ENCODE measurements at regions not wholly inside any gene's neighbourhood (a gene's known extent, or its start where the extent isn't known, plus 50 kb on each side); places are given as distances from the start of the nearest gene placed in this dataset.

- CTCF ChIA-PET = no interaction called here
- no peak for TF ChIP-seq CTCF (IDR thresholded peaks at IDR 0.05)
Measured at GRCh38 chr14:30251017-30251416, 307.9 kb upstream of the G2E3 start.

GRCh38 chr14:30251557-30252100, 307.3 kb upstream of the G2E3 start:
- CTCF ChIA-PET = no interaction called here
- H3K27me3 Mint-ChIP-seq = no peaks in the 10 kb centered on the region
- no peak for TF ChIP-seq CTCF (IDR thresholded peaks at IDR 0.05)
- no peaks in the 10 kb centered on the region for H3K4me1 Mint-ChIP-seq (ENCODE audit: low read depth)
- H3K4me3 Mint-ChIP-seq = no peak overlapping the region
- no peak for ATAC-seq
- no peaks in the 10 kb centered on the region for H3K36me3 Mint-ChIP-seq (ENCODE audit: low read depth)
- POLR2A ChIA-PET = no interaction called here
- no peak overlapping the region for H3K27ac Mint-ChIP-seq
- peaks cover 4% of the 10 kb centered on the region for H3K9me3 Mint-ChIP-seq
- intact Hi-C loops (cut with micrococcal nuclease) = no loop called here
- no peak for DNase-seq

More at GRCh38 chr14:30251017-30251416, 307.9 kb upstream of the G2E3 start:
- DNase-seq = no peak
- POLR2A ChIA-PET = no interaction called here
- Mint-ChIP-seq H3K4me1 (ENCODE audit: low read depth) (no peaks in the 10 kb centered on the region), H3K4me3 (no peak overlapping the region), H3K9me3 (peaks cover 4% of the 10 kb centered on the region), H3K36me3 (ENCODE audit: low read depth) (no peaks in the 10 kb centered on the region), H3K27ac (no peak overlapping the region), H3K27me3 (no peaks in the 10 kb centered on the region)
- intact Hi-C loops (cut with micrococcal nuclease) = no loop called here
- ATAC-seq = no peak

- no peak overlapping the region for H3K4me3 Mint-ChIP-seq
Measured at GRCh38 chr14:30252151-30252550, 306.8 kb upstream of the G2E3 start.

GRCh38 chr14:30252783-30253674, 305.9 kb upstream of the G2E3 start:
- no peak for ATAC-seq
- CTCF ChIA-PET = interaction anchor here (1.1 kb wide), 1 partner anchor 18 kb away, joined by 5 read pairs; no protein-coding TSS in a partner anchor
- no peak overlapping the region for H3K27ac Mint-ChIP-seq
- peaks cover 4% of the 10 kb centered on the region for H3K9me3 Mint-ChIP-seq
- TF ChIP-seq CTCF (IDR thresholded peaks at IDR 0.05) = no peak
- no peaks in the 10 kb centered on the region for H3K36me3 Mint-ChIP-seq (ENCODE audit: low read depth)
- no peaks in the 10 kb centered on the region for H3K27me3 Mint-ChIP-seq
- intact Hi-C loops (cut with micrococcal nuclease) = no loop called here
- POLR2A ChIA-PET = no interaction called here
- no peak overlapping the region for H3K4me3 Mint-ChIP-seq
- no peak for DNase-seq
- H3K4me1 Mint-ChIP-seq (ENCODE audit: low read depth) = no peaks in the 10 kb centered on the region

More at GRCh38 chr14:30252151-30252550, 306.8 kb upstream of the G2E3 start:
- CTCF ChIA-PET = no interaction called here
- H3K4me1 Mint-ChIP-seq (ENCODE audit: low read depth) = no peaks in the 10 kb centered on the region
- no peaks in the 10 kb centered on the region for H3K36me3 Mint-ChIP-seq (ENCODE audit: low read depth)
- H3K27ac Mint-ChIP-seq = no peak overlapping the region
- DNase-seq = no peak
- peaks cover 4% of the 10 kb centered on the region for H3K9me3 Mint-ChIP-seq
- ATAC-seq = no peak
- intact Hi-C loops (cut with micrococcal nuclease) = no loop called here
- POLR2A ChIA-PET = no interaction called here
- no peaks in the 10 kb centered on the region for H3K27me3 Mint-ChIP-seq
- TF ChIP-seq CTCF (IDR thresholded peaks at IDR 0.05) = no peak

- TF ChIP-seq CTCF (IDR thresholded peaks at IDR 0.05) = no peak
- H3K36me3 Mint-ChIP-seq (ENCODE audit: low read depth) = no peaks in the 10 kb centered on the region
- ChIA-PET POLR2A (no interaction called here), CTCF (interaction anchor here (0.8 to 2.9 kb wide), 2 partner anchors 15 to 27 kb away, joined by 3 to 25 read pairs; no protein-coding TSS in a partner anchor)
- no peak overlapping the region for H3K4me3 Mint-ChIP-seq
- H3K4me1 Mint-ChIP-seq (ENCODE audit: low read depth) = no peaks in the 10 kb centered on the region
- H3K27me3 Mint-ChIP-seq = peaks cover 2% of the 10 kb centered on the region
- no peak for ATAC-seq
- H3K27ac Mint-ChIP-seq = no peak overlapping the region
- H3K9me3 Mint-ChIP-seq = peaks cover 4% of the 10 kb centered on the region
- DNase-seq = no peak
- intact Hi-C loops (cut with micrococcal nuclease) = no loop called here
Measured at GRCh38 chr14:30256627-30257026, 302.3 kb upstream of the G2E3 start.

Measured in activated CD8-positive, alpha-beta T cell treated with anti-CD3 and anti-CD28 coated beads for 36 hours (primary cell).